ENCODE measurements at regions not wholly inside any gene's neighbourhood (a gene's known extent, or its start where the extent isn't known, plus 50 kb on each side); places are given as distances from the start of the nearest gene placed in this dataset.

GRCh38 chr4:23207059-23207458 lies 514.3 kb downstream of the GBA3 start:
- DNase-seq: no peak
- H3K9me3 Mint-ChIP-seq (ENCODE audit: unreplicated experiment): peaks cover 5% of the 10 kb centered on the region
- no peak for TF ChIP-seq CTCF (IDR thresholded peaks at IDR 0.05; ENCODE audit: partially characterized antibody, unreplicated experiment)
- H3K4me1 Mint-ChIP-seq (ENCODE audit: low read depth, unreplicated experiment): no peaks in the 10 kb centered on the region
- H3K4me3 Mint-ChIP-seq (ENCODE audit: unreplicated experiment): no peak overlapping the region
- H3K27me3 Mint-ChIP-seq (ENCODE audit: unreplicated experiment): no peaks in the 10 kb centered on the region
- H3K36me3 Mint-ChIP-seq (ENCODE audit: unreplicated experiment): peaks cover 13% of the 10 kb centered on the region
- H3K27ac Mint-ChIP-seq (ENCODE audit: unreplicated experiment): no peak overlapping the region

GRCh38 chr4:23202712-23203247 lies 510.0 kb downstream of the GBA3 start:
- H3K36me3 Mint-ChIP-seq (ENCODE audit: unreplicated experiment): peaks cover 13% of the 10 kb centered on the region
- TF ChIP-seq CTCF (IDR thresholded peaks at IDR 0.05; ENCODE audit: partially characterized antibody, unreplicated experiment): no peak
- no peaks in the 10 kb centered on the region for H3K4me1 Mint-ChIP-seq (ENCODE audit: low read depth, unreplicated experiment)
- DNase-seq: no peak
- H3K27me3 Mint-ChIP-seq (ENCODE audit: unreplicated experiment): no peaks in the 10 kb centered on the region
- peaks cover 6% of the 10 kb centered on the region for H3K9me3 Mint-ChIP-seq (ENCODE audit: unreplicated experiment)
- H3K27ac Mint-ChIP-seq (ENCODE audit: unreplicated experiment): no peak overlapping the region
- H3K4me3 Mint-ChIP-seq (ENCODE audit: unreplicated experiment): no peak overlapping the region

- Mint-ChIP-seq H3K36me3 (ENCODE audit: unreplicated experiment) (no peaks in the 10 kb centered on the region), H3K27ac (ENCODE audit: unreplicated experiment) (no peak overlapping the region), H3K27me3 (ENCODE audit: unreplicated experiment) (no peaks in the 10 kb centered on the region), H3K4me1 (ENCODE audit: low read depth, unreplicated experiment) (no peaks in the 10 kb centered on the region), H3K4me3 (ENCODE audit: unreplicated experiment) (no peak overlapping the region), H3K9me3 (ENCODE audit: unreplicated experiment) (peaks cover 2% of the 10 kb centered on the region)
- no peak for DNase-seq
- no peak for TF ChIP-seq CTCF (IDR thresholded peaks at IDR 0.05; ENCODE audit: partially characterized antibody, unreplicated experiment)
These were observed 502.0 kb downstream of the GBA3 start for GRCh38 chr4:23194751-23195150.

GRCh38 chr4:23174179-23174578 lies 481.4 kb downstream of the GBA3 start:
- no peak overlapping the region for H3K27ac Mint-ChIP-seq (ENCODE audit: unreplicated experiment)
- no peak for TF ChIP-seq CTCF (IDR thresholded peaks at IDR 0.05; ENCODE audit: partially characterized antibody, unreplicated experiment)
- H3K9me3 Mint-ChIP-seq (ENCODE audit: unreplicated experiment): no peaks in the 10 kb centered on the region
- H3K4me3 Mint-ChIP-seq (ENCODE audit: unreplicated experiment): no peak overlapping the region
- H3K36me3 Mint-ChIP-seq (ENCODE audit: unreplicated experiment): no peaks in the 10 kb centered on the region
- no peaks in the 10 kb centered on the region for H3K27me3 Mint-ChIP-seq (ENCODE audit: unreplicated experiment)
- peaks cover 4% of the 10 kb centered on the region for H3K4me1 Mint-ChIP-seq (ENCODE audit: low read depth, unreplicated experiment)
- DNase-seq: no peak

- no peaks in the 10 kb centered on the region for H3K27me3 Mint-ChIP-seq (ENCODE audit: unreplicated experiment)
These were observed 479.2 kb downstream of the GBA3 start for GRCh38 chr4:23171976-23172375.

More at GRCh38 chr4:23171976-23172375, 479.2 kb downstream of the GBA3 start:
- DNase-seq: no peak
- Mint-ChIP-seq H3K4me1 (ENCODE audit: low read depth, unreplicated experiment) (peaks cover 4% of the 10 kb centered on the region), H3K9me3 (ENCODE audit: unreplicated experiment) (no peaks in the 10 kb centered on the region), H3K36me3 (ENCODE audit: unreplicated experiment) (no peaks in the 10 kb centered on the region), H3K4me3 (ENCODE audit: unreplicated experiment) (no peak overlapping the region), H3K27ac (ENCODE audit: unreplicated experiment) (no peak overlapping the region)
- no peak for TF ChIP-seq CTCF (IDR thresholded peaks at IDR 0.05; ENCODE audit: partially characterized antibody, unreplicated experiment)
